Esophagus squamous epithelium (tissue), 5 donors: ENCODE measurements at regions not wholly inside any gene's neighbourhood (a gene's known extent, or its start where the extent isn't known, plus 50 kb on each side); places are given as distances from the start of the nearest gene placed in this dataset.

Experiments used
- DNase-seq: peaks from one replicate; lab custom pipeline; 2025; lab: John Stamatoyannopoulos, UW
- H3K27ac ChIP-seq, 4 donors: fragments of 200-600 bp; sonication (generic); one replicate each; pipeline ENCODE4 v1.5.1; 2016 to 2019; ENCODE audit warnings: mild to moderate bottlenecking in 1 of 4
- H3K27me3 ChIP-seq, 4 donors: fragments of 200-600 bp; sonication (generic); 1 replicate in 3 of 4; 2 replicates in 1 of 4; pipeline versions ENCODE4 v1.5.1 to v1.6.0; 2017 to 2021; ENCODE audit warnings: antibody characterized with exemption in 1 of 4
- H3K36me3 ChIP-seq, 3 donors: fragments of 200-600 bp; sonication (generic); one replicate each; pipeline ENCODE4 v1.5.1; 2016 to 2019
- H3K4me1 ChIP-seq, 3 donors: fragments of 200-600 bp; sonication (generic); one replicate each; pipeline ENCODE4 v1.5.1; 2017 to 2019
- H3K4me3 ChIP-seq, 4 donors: fragments of 200-600 bp; sonication (generic); 1 replicate in 3 of 4; 2 replicates in 1 of 4; pipeline ENCODE4 v1.5.1; 2016 to 2019; ENCODE audit warnings: mild to moderate bottlenecking in 2 of 4, moderate library complexity in 1 of 4
- H3K9me3 ChIP-seq, 3 donors: fragments of 200-600 bp; sonication (generic); one replicate each; pipeline ENCODE4 v1.5.1; 2016 to 2019
- POLR2A ChIP-seq, 4 donors: fragments of 450-650 bp; IDR thresholded peaks; one replicate each; pipeline ENCODE4 v1.6.1; 2017; ENCODE audit warnings: antibody characterized with exemption in 4 of 4, mild to moderate bottlenecking in 4 of 4, moderate library complexity in 3 of 4
- WGBS, 2 donors: methylation state at CpG; one replicate each; pipeline ENCODE4 v1.1.5; 2018; 5-methylcytosine and 5-hydroxymethylcytosine counted together
- intact Hi-C: fragments of 100-400 bp; cut with DNase I; formaldehyde crosslinking; loops from one replicate; pipeline ENCODE4 v1.15.0; 2022
- TF ChIP-seq, protein P1 (sequence below), 6 experiments: fragments of 450-650 bp in 4 of 6; fragments of 200-600 bp in 2 of 6; sonication (generic) in 2 of 6; IDR thresholded peaks; one replicate each; pipeline ENCODE4 v1.5.1; 2016 to 2019; ENCODE audit warnings: antibody characterized with exemption in 6 of 6, mild to moderate bottlenecking in 4 of 6, moderate library complexity in 4 of 6
- donor health status: DM: yes; HTN: yes; CAD: no.

DNA sequence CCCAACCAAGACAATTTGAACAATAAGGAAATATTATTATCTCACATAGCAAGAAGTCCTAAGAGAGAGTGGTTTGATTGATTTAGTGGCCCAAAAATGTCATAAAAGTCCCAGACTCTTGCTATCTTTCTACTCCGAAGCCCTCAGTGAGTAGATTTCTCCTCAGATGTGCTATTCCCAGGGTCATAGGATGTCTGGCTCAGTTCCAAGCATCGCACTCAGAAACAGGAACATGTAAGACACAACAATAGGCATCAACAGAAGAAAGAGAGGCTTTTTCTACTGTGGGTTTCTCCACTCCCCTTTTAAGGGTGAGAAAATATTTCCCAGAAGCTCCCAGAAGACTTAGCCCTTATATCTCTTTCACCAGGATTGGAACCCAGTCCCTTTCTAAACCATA, 188.1 kb upstream of the CDKN3 start:
- no peak for DNase-seq
- no peaks in the 10 kb centered on the region for H3K27me3 ChIP-seq
- H3K4me3 ChIP-seq = no peak overlapping the region
- no peaks in the 10 kb centered on the region for H3K36me3 ChIP-seq
- H3K27ac ChIP-seq = no peak overlapping the region
- H3K4me1 ChIP-seq = peaks cover 0 to 18% (median 0%) of the 10 kb centered on the region in 3 donors
- TF ChIP-seq, protein P1, sequence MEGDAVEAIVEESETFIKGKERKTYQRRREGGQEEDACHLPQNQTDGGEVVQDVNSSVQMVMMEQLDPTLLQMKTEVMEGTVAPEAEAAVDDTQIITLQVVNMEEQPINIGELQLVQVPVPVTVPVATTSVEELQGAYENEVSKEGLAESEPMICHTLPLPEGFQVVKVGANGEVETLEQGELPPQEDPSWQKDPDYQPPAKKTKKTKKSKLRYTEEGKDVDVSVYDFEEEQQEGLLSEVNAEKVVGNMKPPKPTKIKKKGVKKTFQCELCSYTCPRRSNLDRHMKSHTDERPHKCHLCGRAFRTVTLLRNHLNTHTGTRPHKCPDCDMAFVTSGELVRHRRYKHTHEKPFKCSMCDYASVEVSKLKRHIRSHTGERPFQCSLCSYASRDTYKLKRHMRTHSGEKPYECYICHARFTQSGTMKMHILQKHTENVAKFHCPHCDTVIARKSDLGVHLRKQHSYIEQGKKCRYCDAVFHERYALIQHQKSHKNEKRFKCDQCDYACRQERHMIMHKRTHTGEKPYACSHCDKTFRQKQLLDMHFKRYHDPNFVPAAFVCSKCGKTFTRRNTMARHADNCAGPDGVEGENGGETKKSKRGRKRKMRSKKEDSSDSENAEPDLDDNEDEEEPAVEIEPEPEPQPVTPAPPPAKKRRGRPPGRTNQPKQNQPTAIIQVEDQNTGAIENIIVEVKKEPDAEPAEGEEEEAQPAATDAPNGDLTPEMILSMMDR (IDR thresholded peaks at IDR 0.05) = no peak
- no peak for TF ChIP-seq POLR2A (IDR thresholded peaks at IDR 0.05)
- no peaks in the 10 kb centered on the region for H3K9me3 ChIP-seq
- 52 to 58% methylated on average over 2 of the region's 2 CpGs for WGBS, 2 donors
- intact Hi-C loops = no loop called here

DNA sequence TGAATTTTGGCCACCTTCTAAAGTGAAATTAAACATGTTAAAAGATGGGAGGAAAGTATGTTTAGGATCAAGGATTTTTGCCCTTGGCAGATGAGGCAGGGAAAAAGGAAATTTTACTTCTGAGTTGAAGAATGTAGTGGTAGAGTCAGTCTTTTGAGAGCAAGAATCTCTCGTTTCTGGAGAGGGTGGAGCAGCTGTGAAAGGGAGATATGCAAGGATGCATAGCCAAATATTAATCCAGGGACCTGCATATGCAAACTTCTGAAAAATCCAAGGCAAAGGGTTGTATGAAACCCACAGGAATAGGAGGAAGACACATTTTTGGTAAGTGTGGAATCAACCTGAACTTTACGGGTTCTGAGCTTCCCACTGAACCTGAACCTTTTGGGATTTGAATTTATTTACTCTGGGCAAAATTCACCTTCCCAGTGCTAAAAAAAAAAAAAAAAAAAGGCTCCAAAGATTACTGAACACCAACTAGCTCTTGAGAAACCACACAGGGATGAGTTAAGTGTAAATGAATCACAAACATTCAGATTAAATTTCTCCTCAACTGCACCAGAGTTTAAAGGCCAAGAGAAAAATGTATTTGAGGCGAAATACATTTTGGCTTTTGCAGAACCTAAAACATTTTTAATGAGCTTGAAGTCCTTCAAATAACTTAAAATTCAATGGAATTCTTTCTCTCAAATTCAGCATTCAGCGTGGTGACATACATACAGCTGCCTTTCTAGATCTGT, 187.1 kb upstream of the CDKN3 start:
- Histone ChIP-seq H3K4me3 (no peak overlapping the region), H3K4me1 (peaks cover 0 to 18% (median 0%) of the 10 kb centered on the region in 3 donors), H3K27ac (no peak overlapping the region), H3K36me3 (no peaks in the 10 kb centered on the region), H3K9me3 (no peaks in the 10 kb centered on the region), H3K27me3 (no peaks in the 10 kb centered on the region)
- 60 to 75% methylated on average over 4 of the region's 4 CpGs for whole genome bisulfite sequencing, 2 donors
- no peak for DNase-seq
- intact Hi-C loops = no loop called here
- TF ChIP-seq POLR2A (IDR thresholded peaks at IDR 0.05) = no peak
- TF ChIP-seq, protein P1 (IDR thresholded peaks at IDR 0.05) = no peak

DNA sequence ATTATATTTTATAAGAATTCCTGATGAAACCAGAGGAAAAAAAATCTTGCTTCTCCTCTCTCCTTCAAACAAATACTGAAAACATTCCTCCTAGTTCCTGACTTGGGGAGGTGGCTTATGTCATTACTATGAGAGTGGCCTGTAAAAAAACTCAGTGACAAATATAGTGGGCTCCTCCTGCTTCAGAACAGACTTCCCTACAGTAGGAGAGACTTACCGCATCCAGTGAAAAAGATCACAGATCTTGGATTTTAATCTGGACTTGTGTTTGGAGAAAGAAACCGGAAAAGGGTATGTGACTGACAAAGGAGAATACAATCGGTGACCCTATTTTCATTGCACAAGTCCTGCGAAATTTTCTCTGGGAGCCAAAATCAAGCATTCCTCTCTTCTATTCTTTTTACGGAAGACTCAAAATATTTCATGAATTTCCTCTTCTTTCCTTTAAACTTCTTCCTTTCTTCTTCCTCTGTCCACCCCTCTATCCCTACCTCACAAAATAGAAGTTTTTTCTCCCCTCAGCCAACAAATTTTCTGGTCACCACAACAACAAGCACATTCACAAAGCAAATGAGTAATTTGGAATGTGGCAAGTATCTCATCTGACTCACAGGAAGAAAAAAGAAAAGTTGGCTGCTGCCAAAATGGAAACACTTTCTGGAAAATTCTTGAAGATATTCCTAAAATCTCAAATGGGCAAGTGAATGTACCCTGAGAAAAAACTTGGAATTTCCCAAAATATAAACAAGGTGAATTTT, 185.1 kb upstream of the CDKN3 start:
- TF ChIP-seq, protein P1 (IDR thresholded peaks at IDR 0.05) = no peak
- no peak for TF ChIP-seq POLR2A (IDR thresholded peaks at IDR 0.05)
- H3K36me3 ChIP-seq = no peaks in the 10 kb centered on the region
- intact Hi-C loops = no loop called here
- no peak overlapping the region for H3K4me3 ChIP-seq
- peaks cover 0 to 14% (median 0%) of the 10 kb centered on the region in 3 donors for H3K4me1 ChIP-seq
- no peaks in the 10 kb centered on the region for H3K9me3 ChIP-seq
- 62 to 68% methylated on average over 5 of the region's 5 CpGs for WGBS, 2 donors
- DNase-seq = no peak
- H3K27me3 ChIP-seq = no peaks in the 10 kb centered on the region
- peak overlapping the region in 1 of 4 donors; percentile 51 for H3K27ac ChIP-seq

- Histone ChIP-seq H3K27ac (no peak overlapping the region), H3K4me3 (no peak overlapping the region), H3K27me3 (no peaks in the 10 kb centered on the region), H3K36me3 (no peaks in the 10 kb centered on the region), H3K4me1 (peaks cover 0 to 10% (median 0%) of the 10 kb centered on the region in 3 donors), H3K9me3 (no peaks in the 10 kb centered on the region)
- no peak for TF ChIP-seq POLR2A (IDR thresholded peaks at IDR 0.05)
- TF ChIP-seq, protein P1 (IDR thresholded peaks at IDR 0.05) = no peak
- 78% methylated on average over 1 of the region's 1 CpG; no CpG with 5 or more reads in 1 of the 2 donors for WGBS, 2 donors
- DNase-seq = no peak
- intact Hi-C loops = no loop called here
Measured at GRCh38 chr14:54213536-54213935, 183.3 kb upstream of the CDKN3 start.

DNA sequence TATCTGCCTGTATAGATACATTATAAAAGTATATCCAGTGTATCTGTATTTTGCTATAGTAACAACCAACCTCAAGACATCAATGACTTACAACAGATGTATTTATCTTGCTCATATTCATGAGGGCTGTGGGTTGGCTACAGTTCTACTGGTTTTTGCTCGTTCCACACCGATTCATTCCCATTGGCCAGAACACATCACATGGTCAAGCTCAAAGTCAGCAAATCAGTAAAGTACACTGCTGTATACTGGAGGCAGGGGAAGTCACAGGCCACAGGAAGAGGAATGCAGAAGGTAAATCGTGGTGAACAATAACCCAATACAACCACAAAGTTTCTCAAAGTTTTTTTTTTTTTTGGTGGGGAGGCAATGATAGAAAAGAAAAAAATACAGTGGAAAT, 180.0 kb upstream of the CDKN3 start:
- TF ChIP-seq, protein P1 (IDR thresholded peaks at IDR 0.05) = no peak
- no peak for TF ChIP-seq POLR2A (IDR thresholded peaks at IDR 0.05)
- Histone ChIP-seq H3K9me3 (no peaks in the 10 kb centered on the region), H3K27ac (no peak overlapping the region), H3K36me3 (no peaks in the 10 kb centered on the region), H3K27me3 (peaks cover 0 to 29% (median 1%) of the 10 kb centered on the region in 4 donors), H3K4me1 (peaks cover 0 to 18% (median 0%) of the 10 kb centered on the region in 3 donors), H3K4me3 (no peak overlapping the region)
- no peak for DNase-seq
- intact Hi-C loops = no loop called here
- 71 to 73% methylated on average over 3 of the region's 3 CpGs for WGBS, 2 donors
